ENCODE measurements at regions not wholly inside any gene's neighbourhood (a gene's known extent, or its start where the extent isn't known, plus 50 kb on each side); places are given as distances from the start of the nearest gene placed in this dataset.

DNA sequence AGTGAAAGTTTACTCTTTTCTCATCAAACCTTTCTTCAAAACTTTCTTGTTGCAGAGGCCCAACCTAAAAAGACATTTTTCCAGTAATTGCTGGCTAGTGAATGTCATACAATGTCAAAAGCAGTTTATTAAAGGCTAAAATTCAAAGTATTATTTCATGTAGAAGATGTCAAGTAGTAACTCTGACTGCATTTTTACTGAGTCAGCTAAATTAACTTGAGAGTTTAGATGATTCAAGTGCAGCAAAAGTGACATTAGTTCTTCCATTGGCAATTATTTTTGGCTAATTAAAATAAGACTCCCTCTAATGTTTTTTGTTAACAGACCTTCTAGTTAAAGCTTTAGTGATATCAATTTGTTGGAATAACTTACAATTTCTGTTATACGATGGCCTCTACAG is 1438.5 kb downstream of the GRIK2 start:
- DNase-seq (ENCODE audit: low spot score) = no peak
- ChIA-PET CTCF (interaction anchor here (0.6 kb wide), 1 partner anchor 261 kb away, joined by 3 read pairs; no protein-coding TSS in a partner anchor), POLR2A (interaction anchor here (0.6 kb wide), 1 partner anchor 426 kb away, joined by 3 read pairs; no protein-coding TSS in a partner anchor)
- H3K36me3 Mint-ChIP-seq = no peaks in the 10 kb centered on the region
- H3K27ac Mint-ChIP-seq = no peak overlapping the region
- H3K4me3 Mint-ChIP-seq = no peak overlapping the region
- no peak for ATAC-seq
- no peaks in the 10 kb centered on the region for H3K4me1 Mint-ChIP-seq
- no peaks in the 10 kb centered on the region for H3K27me3 Mint-ChIP-seq (ENCODE audit: low read depth)
- H3K9me3 Mint-ChIP-seq = peaks cover 10% of the 10 kb centered on the region; the same call in 1 of the 2 replicates
- no peak for TF ChIP-seq CREB1 (CRISPR knock-in tag; IDR thresholded peaks at IDR 0.05)
- TF ChIP-seq, protein P1, sequence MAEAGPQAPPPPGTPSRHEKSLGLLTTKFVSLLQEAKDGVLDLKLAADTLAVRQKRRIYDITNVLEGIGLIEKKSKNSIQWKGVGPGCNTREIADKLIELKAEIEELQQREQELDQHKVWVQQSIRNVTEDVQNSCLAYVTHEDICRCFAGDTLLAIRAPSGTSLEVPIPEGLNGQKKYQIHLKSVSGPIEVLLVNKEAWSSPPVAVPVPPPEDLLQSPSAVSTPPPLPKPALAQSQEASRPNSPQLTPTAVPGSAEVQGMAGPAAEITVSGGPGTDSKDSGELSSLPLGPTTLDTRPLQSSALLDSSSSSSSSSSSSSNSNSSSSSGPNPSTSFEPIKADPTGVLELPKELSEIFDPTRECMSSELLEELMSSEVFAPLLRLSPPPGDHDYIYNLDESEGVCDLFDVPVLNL (CRISPR knock-in tag; IDR thresholded peaks at IDR 0.05; ENCODE audit: borderline replicate concordance, low read depth) = no peak
- TF ChIP-seq TP53 (CRISPR knock-in tag; IDR thresholded peaks at IDR 0.05) = no peak
- TF ChIP-seq, protein P2, sequence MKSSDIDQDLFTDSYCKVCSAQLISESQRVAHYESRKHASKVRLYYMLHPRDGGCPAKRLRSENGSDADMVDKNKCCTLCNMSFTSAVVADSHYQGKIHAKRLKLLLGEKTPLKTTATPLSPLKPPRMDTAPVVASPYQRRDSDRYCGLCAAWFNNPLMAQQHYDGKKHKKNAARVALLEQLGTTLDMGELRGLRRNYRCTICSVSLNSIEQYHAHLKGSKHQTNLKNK (CRISPR knock-in tag; IDR thresholded peaks at IDR 0.05) = no peak
- no peak for TF ChIP-seq ELF4 (CRISPR knock-in tag; IDR thresholded peaks at IDR 0.05; ENCODE audit: low read depth)
- no peak for TF ChIP-seq ESRRA (CRISPR knock-in tag; IDR thresholded peaks at IDR 0.05; ENCODE audit: borderline replicate concordance)
- TF ChIP-seq, protein P3, sequence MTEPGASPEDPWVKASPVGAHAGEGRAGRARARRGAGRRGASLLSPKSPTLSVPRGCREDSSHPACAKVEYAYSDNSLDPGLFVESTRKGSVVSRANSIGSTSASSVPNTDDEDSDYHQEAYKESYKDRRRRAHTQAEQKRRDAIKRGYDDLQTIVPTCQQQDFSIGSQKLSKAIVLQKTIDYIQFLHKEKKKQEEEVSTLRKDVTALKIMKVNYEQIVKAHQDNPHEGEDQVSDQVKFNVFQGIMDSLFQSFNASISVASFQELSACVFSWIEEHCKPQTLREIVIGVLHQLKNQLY (CRISPR knock-in tag; IDR thresholded peaks at IDR 0.05) = no peak
- no peak for TF ChIP-seq KAT7 (CRISPR knock-in tag; IDR thresholded peaks at IDR 0.05; ENCODE audit: borderline replicate concordance)
- TF ChIP-seq, protein P4, sequence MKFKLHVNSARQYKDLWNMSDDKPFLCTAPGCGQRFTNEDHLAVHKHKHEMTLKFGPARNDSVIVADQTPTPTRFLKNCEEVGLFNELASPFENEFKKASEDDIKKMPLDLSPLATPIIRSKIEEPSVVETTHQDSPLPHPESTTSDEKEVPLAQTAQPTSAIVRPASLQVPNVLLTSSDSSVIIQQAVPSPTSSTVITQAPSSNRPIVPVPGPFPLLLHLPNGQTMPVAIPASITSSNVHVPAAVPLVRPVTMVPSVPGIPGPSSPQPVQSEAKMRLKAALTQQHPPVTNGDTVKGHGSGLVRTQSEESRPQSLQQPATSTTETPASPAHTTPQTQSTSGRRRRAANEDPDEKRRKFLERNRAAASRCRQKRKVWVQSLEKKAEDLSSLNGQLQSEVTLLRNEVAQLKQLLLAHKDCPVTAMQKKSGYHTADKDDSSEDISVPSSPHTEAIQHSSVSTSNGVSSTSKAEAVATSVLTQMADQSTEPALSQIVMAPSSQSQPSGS (CRISPR knock-in tag; IDR thresholded peaks at IDR 0.05; ENCODE audit: borderline replicate concordance, low read depth) = no peak
- no peak for TF ChIP-seq HMGA2 (CRISPR knock-in tag; IDR thresholded peaks at IDR 0.05)
- TF ChIP-seq, protein P5, sequence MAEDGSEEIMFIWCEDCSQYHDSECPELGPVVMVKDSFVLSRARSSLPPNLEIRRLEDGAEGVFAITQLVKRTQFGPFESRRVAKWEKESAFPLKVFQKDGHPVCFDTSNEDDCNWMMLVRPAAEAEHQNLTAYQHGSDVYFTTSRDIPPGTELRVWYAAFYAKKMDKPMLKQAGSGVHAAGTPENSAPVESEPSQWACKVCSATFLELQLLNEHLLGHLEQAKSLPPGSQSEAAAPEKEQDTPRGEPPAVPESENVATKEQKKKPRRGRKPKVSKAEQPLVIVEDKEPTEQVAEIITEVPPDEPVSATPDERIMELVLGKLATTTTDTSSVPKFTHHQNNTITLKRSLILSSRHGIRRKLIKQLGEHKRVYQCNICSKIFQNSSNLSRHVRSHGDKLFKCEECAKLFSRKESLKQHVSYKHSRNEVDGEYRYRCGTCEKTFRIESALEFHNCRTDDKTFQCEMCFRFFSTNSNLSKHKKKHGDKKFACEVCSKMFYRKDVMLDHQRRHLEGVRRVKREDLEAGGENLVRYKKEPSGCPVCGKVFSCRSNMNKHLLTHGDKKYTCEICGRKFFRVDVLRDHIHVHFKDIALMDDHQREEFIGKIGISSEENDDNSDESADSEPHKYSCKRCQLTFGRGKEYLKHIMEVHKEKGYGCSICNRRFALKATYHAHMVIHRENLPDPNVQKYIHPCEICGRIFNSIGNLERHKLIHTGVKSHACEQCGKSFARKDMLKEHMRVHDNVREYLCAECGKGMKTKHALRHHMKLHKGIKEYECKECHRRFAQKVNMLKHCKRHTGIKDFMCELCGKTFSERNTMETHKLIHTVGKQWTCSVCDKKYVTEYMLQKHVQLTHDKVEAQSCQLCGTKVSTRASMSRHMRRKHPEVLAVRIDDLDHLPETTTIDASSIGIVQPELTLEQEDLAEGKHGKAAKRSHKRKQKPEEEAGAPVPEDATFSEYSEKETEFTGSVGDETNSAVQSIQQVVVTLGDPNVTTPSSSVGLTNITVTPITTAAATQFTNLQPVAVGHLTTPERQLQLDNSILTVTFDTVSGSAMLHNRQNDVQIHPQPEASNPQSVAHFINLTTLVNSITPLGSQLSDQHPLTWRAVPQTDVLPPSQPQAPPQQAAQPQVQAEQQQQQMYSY (CRISPR knock-in tag; IDR thresholded peaks at IDR 0.05) = no peak
- TF ChIP-seq ZNF317 (CRISPR knock-in tag; IDR thresholded peaks at IDR 0.05; ENCODE audit: borderline replicate concordance, low read depth) = no peak
- TF ChIP-seq, protein P6, sequence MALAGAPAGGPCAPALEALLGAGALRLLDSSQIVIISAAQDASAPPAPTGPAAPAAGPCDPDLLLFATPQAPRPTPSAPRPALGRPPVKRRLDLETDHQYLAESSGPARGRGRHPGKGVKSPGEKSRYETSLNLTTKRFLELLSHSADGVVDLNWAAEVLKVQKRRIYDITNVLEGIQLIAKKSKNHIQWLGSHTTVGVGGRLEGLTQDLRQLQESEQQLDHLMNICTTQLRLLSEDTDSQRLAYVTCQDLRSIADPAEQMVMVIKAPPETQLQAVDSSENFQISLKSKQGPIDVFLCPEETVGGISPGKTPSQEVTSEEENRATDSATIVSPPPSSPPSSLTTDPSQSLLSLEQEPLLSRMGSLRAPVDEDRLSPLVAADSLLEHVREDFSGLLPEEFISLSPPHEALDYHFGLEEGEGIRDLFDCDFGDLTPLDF (CRISPR knock-in tag; IDR thresholded peaks at IDR 0.05) = no peak
- TF ChIP-seq, protein P7, sequence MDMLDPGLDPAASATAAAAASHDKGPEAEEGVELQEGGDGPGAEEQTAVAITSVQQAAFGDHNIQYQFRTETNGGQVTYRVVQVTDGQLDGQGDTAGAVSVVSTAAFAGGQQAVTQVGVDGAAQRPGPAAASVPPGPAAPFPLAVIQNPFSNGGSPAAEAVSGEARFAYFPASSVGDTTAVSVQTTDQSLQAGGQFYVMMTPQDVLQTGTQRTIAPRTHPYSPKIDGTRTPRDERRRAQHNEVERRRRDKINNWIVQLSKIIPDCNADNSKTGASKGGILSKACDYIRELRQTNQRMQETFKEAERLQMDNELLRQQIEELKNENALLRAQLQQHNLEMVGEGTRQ (CRISPR knock-in tag; IDR thresholded peaks at IDR 0.05) = no peak
- no peak for TF ChIP-seq NFE2L1 (CRISPR knock-in tag; IDR thresholded peaks at IDR 0.05)
- no peak for TF ChIP-seq ZNF416 (CRISPR knock-in tag; IDR thresholded peaks at IDR 0.05)
- no peak for TF ChIP-seq JAZF1 (CRISPR knock-in tag; IDR thresholded peaks at IDR 0.05)
- no peak for TF ChIP-seq ZNF138 (CRISPR knock-in tag; conservative IDR thresholded peaks at IDR 0.05)
- TF ChIP-seq EMX1 (CRISPR knock-in tag; IDR thresholded peaks at IDR 0.05) = no peak

All from WTC11 (cell line).